ENCODE measurements at regions not wholly inside any gene's neighbourhood (a gene's known extent, or its start where the extent isn't known, plus 50 kb on each side); places are given as distances from the start of the nearest gene placed in this dataset.
"Not testable (repeated sequence)": the region's sequence is repeated elsewhere in the genome, so short reads cannot be mapped to it uniquely, and the experiment has no call there.

GRCh38 chr15:36175741-36176291, 403.6 kb upstream of the CDIN1 start:
- DNase-seq (ENCODE audit: low spot score): no peak

- DNase-seq (ENCODE audit: low spot score): no peak
Observed at GRCh38 chr15:36177590-36178302, 401.7 kb upstream of the CDIN1 start.

DNA sequence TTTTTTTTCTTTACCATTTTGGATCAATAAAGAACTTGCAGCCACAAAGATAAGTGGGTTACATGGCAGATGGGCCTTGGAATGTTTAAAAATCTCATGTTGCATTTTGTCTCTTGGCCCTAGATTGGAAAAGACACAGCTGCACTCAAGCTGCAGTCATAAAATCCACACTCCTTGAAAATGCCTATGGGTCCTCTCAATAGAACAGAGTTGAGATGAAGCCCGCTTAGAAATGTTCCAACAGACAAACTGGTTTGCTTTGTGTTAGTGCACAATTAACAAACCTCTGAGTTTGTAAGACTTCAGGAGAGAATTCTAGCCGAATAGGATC, 401.2 kb upstream of the CDIN1 start:
- DNase-seq (ENCODE audit: low spot score): no peak

GRCh38 chr15:36183201-36183600, 396.2 kb upstream of the CDIN1 start:
- DNase-seq (ENCODE audit: low spot score): no peak

GRCh38 chr15:36185438-36185837, 394.0 kb upstream of the CDIN1 start:
- DNase-seq (ENCODE audit: low spot score): no peak

DNA sequence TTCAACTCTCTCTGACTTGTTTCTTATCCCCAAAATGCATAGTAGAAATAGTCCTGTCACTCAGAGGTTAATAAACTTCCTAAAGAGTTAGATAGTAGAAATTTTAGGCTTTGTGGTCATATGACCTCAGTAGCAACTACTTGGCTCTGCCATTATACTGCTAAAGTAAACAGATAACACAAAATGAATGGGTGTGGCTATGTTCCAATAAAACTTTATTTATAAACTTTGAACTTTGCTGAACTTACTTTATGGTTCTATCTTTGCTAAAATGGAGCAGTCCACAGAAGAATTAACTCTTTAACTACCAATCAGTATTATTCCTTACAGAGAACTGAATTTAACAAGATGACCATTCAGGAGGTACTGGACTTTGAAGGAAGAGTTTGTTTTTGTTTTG, 393.6 kb upstream of the CDIN1 start:
- DNase-seq (ENCODE audit: low spot score): no peak

- no peak for DNase-seq (ENCODE audit: low spot score)
Observed at GRCh38 chr15:36186376-36186775, 393.1 kb upstream of the CDIN1 start.

DNA sequence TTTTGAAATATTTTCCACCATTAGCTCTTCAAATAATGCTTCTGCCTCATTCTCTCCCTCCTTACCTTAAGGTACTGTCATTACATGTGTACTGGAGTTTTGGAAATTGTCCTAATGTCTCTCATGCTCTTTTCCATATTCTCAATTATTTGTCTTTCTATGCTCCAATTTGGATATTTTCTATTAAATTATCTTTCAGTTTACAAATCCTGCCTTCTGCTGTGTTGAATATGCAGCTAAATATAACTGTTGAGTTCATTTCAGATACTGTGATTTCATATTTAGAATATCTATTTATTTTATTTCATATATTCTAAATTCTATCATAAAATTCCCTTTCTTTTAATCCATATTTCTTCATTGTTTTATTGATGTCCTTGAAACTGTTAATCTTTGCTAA, 388.0 kb upstream of the CDIN1 start:
- no peak for DNase-seq (ENCODE audit: low spot score)

GRCh38 chr15:36195361-36196007, 383.9 kb upstream of the CDIN1 start:
- not testable (repeated sequence) for DNase-seq (ENCODE audit: low spot score)

- DNase-seq (ENCODE audit: low spot score): no peak
Observed at GRCh38 chr15:36208868-36209582, 370.4 kb upstream of the CDIN1 start.

- no peak for DNase-seq (ENCODE audit: low spot score)
Observed at GRCh38 chr15:36210426-36210825, 369.0 kb upstream of the CDIN1 start.

- DNase-seq (ENCODE audit: low spot score): no peak
Observed at GRCh38 chr15:36218322-36218721, 361.1 kb upstream of the CDIN1 start.

DNA sequence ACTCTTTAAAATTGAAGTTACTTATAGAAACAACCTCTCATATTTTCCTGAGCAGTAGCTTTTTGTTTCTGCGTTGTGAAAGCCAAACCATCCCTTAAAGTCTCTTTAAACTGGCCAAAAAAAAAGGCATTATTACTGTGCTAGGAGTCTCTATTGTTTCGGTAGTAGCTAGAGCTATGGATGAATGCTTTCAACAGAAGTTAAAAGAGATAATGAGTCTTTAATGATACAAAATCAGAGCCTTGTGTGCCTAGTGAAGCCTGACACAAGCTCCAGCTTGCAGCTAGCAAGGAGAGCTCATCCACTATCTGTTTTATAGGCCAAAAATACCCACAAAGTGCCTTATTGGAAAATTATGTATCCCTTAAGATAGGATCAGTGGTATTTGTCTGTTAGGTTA, 360.4 kb upstream of the CDIN1 start:
- no peak for DNase-seq (ENCODE audit: low spot score)

- DNase-seq (ENCODE audit: low spot score): no peak
Observed at GRCh38 chr15:36221992-36222391, 357.4 kb upstream of the CDIN1 start.

DNA sequence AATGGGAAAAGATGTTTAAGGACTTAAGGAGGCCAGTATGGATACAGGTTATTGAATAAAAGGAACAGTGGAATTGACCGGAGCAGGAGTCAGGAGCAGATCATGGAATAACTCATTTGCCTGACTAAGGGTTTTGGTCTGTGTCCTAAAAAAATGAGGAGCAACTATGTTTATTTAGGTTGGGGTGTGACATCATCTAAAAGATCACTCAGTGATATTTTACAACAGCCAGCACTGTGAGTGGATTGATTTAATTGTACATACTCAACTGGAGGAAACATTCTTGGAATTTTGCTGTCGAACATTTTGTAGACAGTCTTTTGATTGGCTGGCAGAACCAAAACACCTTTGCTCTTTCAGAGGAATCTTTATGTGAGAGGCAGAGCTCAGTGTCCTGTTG, 348.6 kb upstream of the CDIN1 start:
- no peak for DNase-seq (ENCODE audit: low spot score)

DNA sequence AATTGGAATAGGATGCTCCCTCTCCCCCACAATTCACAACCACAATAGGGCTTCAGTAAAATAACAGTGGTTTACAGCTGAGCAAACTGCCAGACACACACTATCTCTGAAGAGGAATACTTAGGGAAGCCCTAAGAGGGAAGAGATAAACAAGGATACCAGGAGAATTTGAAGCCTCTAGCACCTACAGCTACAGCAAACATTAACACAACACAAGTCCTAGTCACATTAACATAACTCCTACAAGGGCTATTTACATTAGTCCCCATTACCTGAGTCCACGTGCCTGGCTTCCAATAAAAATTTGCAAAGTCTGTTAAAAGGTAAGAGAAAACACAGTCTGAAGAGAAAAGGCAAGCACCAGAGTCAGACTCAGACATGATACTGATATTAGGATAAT, 346.9 kb upstream of the CDIN1 start:
- no peak for DNase-seq (ENCODE audit: low spot score)

DNA sequence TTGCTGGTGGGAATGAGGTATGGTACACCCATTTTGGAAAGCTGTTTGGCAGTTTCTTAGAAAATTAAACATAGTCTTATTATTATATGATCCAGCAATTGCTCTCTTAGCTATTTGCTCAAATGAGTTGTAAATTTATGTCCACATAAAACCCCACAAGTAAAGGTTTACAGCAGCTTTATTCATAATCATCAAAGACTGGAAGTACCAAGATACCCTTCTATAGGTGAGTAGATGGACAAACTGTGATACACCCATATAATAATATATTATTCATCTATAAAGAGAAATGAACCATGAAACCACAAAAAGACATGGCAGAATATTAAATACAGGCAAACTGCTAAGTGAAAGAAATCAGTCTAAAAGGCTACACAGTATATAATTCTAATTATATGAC, 344.7 kb upstream of the CDIN1 start:
- no peak for DNase-seq (ENCODE audit: low spot score)

DNA sequence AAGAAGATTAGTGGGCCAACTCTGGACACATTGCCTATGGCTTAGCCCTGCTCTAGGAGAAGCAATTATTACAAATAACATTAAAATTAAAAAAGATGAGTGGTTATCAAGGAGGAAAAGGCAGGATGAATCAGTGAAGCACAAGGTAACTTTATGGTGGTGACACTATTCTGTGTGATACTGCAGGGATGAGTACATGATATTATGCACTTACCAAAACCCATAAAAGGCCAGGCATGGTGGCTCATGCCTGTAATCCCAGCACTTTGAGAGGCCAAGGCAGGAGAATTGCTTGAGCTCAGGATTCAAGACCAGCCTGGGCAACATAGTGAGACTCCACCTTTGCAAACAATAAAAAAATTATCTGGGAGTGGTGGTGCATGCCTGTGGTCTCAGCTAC, 344.3 kb upstream of the CDIN1 start:
- no peak for DNase-seq (ENCODE audit: low spot score)

GRCh38 chr15:36239509-36239908, 339.9 kb upstream of the CDIN1 start:
- DNase-seq (ENCODE audit: low spot score): no peak

DNA sequence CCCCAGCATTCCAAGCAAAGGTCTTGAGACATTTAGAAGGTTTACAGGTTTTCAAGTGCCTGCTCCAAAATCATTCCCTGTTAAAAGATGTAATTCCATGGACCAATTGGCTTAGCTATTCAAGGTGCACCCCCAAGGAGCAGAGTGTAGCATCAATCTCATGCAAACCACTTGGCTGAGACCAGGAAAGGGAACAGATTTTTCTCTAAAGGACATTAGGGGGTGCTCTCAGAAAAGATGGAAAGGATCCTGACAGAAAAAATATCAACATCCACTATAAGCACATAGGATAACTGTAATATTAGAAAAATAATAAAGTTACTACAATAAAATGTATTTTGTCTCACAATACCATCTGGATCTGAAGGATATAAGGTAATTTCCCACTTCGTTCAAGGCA, 328.0 kb upstream of the CDIN1 start:
- no peak for DNase-seq (ENCODE audit: low spot score)

DNA sequence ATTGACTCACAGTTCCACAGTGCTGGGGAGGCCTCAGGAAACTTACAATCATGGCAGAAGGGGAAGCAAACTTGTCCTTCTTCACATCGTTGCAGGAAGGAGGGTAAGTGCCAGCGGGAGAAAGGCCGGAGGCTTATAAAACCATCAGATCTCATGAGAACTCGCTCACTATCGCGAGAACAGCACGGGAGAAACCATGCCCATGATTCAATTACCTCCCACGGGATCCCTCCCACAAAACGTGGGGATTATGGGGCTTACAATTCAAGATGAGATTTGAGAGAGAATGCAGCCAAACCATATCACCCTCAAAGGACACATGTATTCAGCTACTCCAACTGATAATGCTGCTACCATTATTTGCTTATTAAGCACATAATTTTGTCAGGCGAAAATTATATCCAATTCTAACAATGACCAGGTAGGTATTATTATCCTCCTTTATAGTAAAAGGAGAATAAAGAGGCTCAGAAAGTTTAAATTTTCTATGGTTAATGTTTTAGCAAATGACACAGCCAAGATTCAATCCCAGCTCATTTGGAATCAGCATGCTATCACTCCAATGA, 327.2 kb upstream of the CDIN1 start:
- DNase-seq (ENCODE audit: low spot score): no peak

DNA sequence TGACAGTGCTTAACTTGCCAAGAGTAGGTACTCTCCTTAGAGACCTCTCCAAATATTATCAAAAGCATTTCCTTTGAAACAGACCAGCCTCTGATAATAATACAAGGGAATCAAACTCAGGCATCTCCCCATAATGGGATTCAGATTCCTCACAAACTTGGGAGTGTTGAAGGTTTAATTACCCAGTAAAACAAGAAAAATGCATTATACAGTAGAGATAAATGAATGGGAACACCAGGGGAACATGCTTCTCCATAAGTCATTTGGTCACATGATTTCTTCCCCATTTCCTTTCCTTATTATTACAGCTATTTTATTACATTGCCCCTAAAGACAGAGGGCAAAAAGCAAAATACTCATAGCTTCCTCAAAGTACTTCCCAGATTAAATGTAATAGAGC, 325.0 kb upstream of the CDIN1 start:
- no peak for DNase-seq (ENCODE audit: low spot score)

GRCh38 chr15:36256404-36256807, 323.0 kb upstream of the CDIN1 start:
- no peak for DNase-seq (ENCODE audit: low spot score)

Measured in ureter (tissue), 1 donor.